SK-N-SH (cell line): ENCODE measurements at regions not wholly inside any gene's neighbourhood (a gene's known extent, or its start where the extent isn't known, plus 50 kb on each side); places are given as distances from the start of the nearest gene placed in this dataset.

ENCODE experiments used
- CTCF ChIA-PET: fragments of 300-600, 350-600 bp; formaldehyde crosslinking; extraction: SDS; loops from one replicate; lab custom pipeline; 2021; lab: Yijun Ruan, JAX
- POLR2A ChIA-PET: fragments of 350-600 bp; sonication (Branson Sonifier 250); formaldehyde crosslinking; extraction: SDS; loops from one replicate; lab custom pipeline; 2020; ENCODE audit warnings: antibody characterized with exemption, inconsistent platforms; lab: Yijun Ruan, JAX
- DNase-seq: peaks from one replicate; pipeline ENCODE4 v3.0.0; 2012
- H2AFZ ChIP-seq: fragments of 200-600 bp; sonication (generic); 2 replicates; pipeline ENCODE4 v1.8.1; 2016; ENCODE audit warnings: antibody characterized with exemption, mild to moderate bottlenecking, low read depth
- H3F3A ChIP-seq: fragments of 200-600 bp; sonication (generic); replicated peaks from 2 replicates; pipeline ENCODE3; 2016; ENCODE audit warnings: antibody characterized with exemption, mild to moderate bottlenecking; ENCODE audit not compliant: insufficient read depth
- H3K27ac ChIP-seq, 2 experiments: fragments of 200-500 bp in 1 of 2; fragments of 200-600 bp in 1 of 2; sonication (Bioruptor generic) in 1 of 2; sonication (generic), shearing (Covaris generic) in 1 of 2; 2 replicates each; pipeline versions ENCODE4 v1.5.1 to v1.6.1; 2014 to 2016; ENCODE audit warnings: low read depth in 2 of 2, inconsistent platforms in 1 of 2, low read length in 1 of 2, mild to moderate bottlenecking in 1 of 2, mixed read lengths in 1 of 2
- H3K27me3 ChIP-seq: fragments of 200-600 bp; sonication (generic), shearing (Covaris generic); 2 replicates; pipeline ENCODE4 v1.6.1; 2016; ENCODE audit warnings: mixed run types; ENCODE audit not compliant: insufficient read depth
- H3K36me3 ChIP-seq, 2 experiments: fragments of 200-500 bp in 1 of 2; fragments of 200-600 bp in 1 of 2; sonication (Bioruptor generic) in 1 of 2; sonication (generic) in 1 of 2; replicated peaks in 1 of 2; 2 replicates each; pipeline versions ENCODE3 to v1.5.1; 2014 to 2016; ENCODE audit warnings: low read length in 1 of 2, mild to moderate bottlenecking in 1 of 2; ENCODE audit not compliant: insufficient read depth in 2 of 2, control insufficient read depth in 1 of 2
- H3K4me1 ChIP-seq, 2 experiments: fragments of 200-500 bp in 1 of 2; fragments of 200-600 bp in 1 of 2; sonication (Bioruptor generic) in 1 of 2; sonication (generic), shearing (Covaris generic) in 1 of 2; 2 replicates each; pipeline versions ENCODE4 v1.5.1 to v1.6.1; 2014 to 2016; ENCODE audit warnings: low read depth in 1 of 2, low read length in 1 of 2, mixed run types in 1 of 2; ENCODE audit not compliant: insufficient read depth in 2 of 2, control insufficient read depth in 1 of 2
- H3K4me2 ChIP-seq: fragments of 200-600 bp; sonication (generic), shearing (Covaris generic); 2 replicates; pipeline ENCODE4 v1.6.1; 2017; ENCODE audit warnings: mixed run types
- H3K4me3 ChIP-seq, 2 experiments: fragments of 200-500 bp in 1 of 2; fragments of 200-600 bp in 1 of 2; sonication (Bioruptor generic) in 1 of 2; sonication (generic), shearing (Covaris generic) in 1 of 2; 2 replicates each; pipeline versions ENCODE4 v1.5.1 to v1.8.1; 2014 to 2016; ENCODE audit warnings: low read depth in 2 of 2, inconsistent platforms in 1 of 2, low read length in 1 of 2, mild to moderate bottlenecking in 1 of 2, mixed read lengths in 1 of 2, moderate library complexity in 1 of 2
- H3K79me2 ChIP-seq: fragments of 200-600 bp; sonication (generic); 2 replicates; pipeline ENCODE4 v1.8.1; 2017; ENCODE audit warnings: mild to moderate bottlenecking; ENCODE audit not compliant: insufficient read depth
- H3K9ac ChIP-seq: fragments of 200-600 bp; sonication (generic); 2 replicates; pipeline ENCODE4 v1.6.1; 2017; ENCODE audit warnings: mixed run types
- H3K9me2 ChIP-seq: fragments of 200-600 bp; sonication (generic); 2 replicates; pipeline ENCODE4 v1.6.1; 2017; ENCODE audit warnings: mixed run types
- H3K9me3 ChIP-seq: fragments of 200-600 bp; sonication (generic); 2 replicates; pipeline ENCODE4 v1.6.1; 2017; ENCODE audit warnings: mixed run types, mild to moderate bottlenecking, moderate library complexity
- H4K20me1 ChIP-seq: fragments of 200-600 bp; sonication (generic); 2 replicates; pipeline ENCODE4 v1.6.1; 2017; ENCODE audit warnings: mild to moderate bottlenecking, mixed run types; ENCODE audit not compliant: insufficient read depth
- GABPA ChIP-seq: IDR thresholded peaks from 2 replicates; pipeline ENCODE4 v1.4.0; 2012; ENCODE audit warnings: low read depth, mild to moderate bottlenecking
- NFIC ChIP-seq: IDR thresholded peaks from 2 replicates; pipeline ENCODE4 v1.4.0; 2012; ENCODE audit warnings: borderline replicate concordance
- RAD21 ChIP-seq: IDR thresholded peaks from 2 replicates; pipeline ENCODE4 v1.6.1; 2012; ENCODE audit warnings: mild to moderate bottlenecking, low read length
- RCOR1 ChIP-seq: fragments of 150-350 bp; IDR thresholded peaks from 2 replicates; pipeline ENCODE4 v1.6.1; 2017; ENCODE audit warnings: antibody characterized with exemption, low read length
- RFX5 ChIP-seq: IDR thresholded peaks from 2 replicates; pipeline ENCODE4 v1.6.1; 2012; ENCODE audit warnings: mild to moderate bottlenecking, improper control_type of control experiment, low read length
- TAF1 ChIP-seq: IDR thresholded peaks from 2 replicates; pipeline ENCODE4 v1.6.1; 2012; ENCODE audit warnings: low read depth, mild to moderate bottlenecking, low read length, moderate library complexity, borderline replicate concordance
- WGBS: methylation state at CpG from one replicate; pipeline ENCODE4 v1.1.6; 2017; ENCODE audit warnings: low lambda C conversion rate; 5-methylcytosine and 5-hydroxymethylcytosine counted together
- TF ChIP-seq, protein P1 (sequence below): fragments of 150-350 bp; IDR thresholded peaks from 2 replicates; pipeline ENCODE4 v1.6.1; 2016; ENCODE audit warnings: mild to moderate bottlenecking, low read depth, low read length
- TF ChIP-seq, protein P2 (sequence below): IDR thresholded peaks from 2 replicates; pipeline ENCODE4 v1.4.0; 2012; ENCODE audit warnings: low read depth
- TF ChIP-seq, protein P3 (sequence below): fragments of 200-600 bp; sonication (generic); IDR thresholded peaks from 2 replicates; pipeline ENCODE4 v1.6.1; 2017; ENCODE audit warnings: antibody characterized with exemption, mild to moderate bottlenecking, moderate library complexity

DNA sequence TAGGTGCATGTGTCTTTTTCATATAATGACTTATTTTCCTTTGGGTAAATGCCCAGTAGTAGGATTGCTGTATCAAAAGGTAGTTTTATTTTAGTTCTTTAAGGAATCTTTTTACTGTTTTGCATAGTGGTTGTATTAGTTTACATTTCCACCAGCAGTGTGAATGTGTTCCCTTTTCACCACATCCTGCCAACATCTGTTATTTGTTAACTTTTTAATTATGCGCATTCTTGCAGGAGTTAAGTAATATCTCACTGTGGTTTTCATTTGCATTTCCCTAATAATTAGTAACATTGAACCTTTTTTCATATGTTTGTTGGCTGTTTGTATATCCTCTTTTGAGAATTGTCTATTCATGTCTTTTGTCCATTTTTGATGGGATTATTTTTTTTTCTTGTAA is 1761.9 kb downstream of the PLA2G4A start (continued):
- TF ChIP-seq, protein P1, sequence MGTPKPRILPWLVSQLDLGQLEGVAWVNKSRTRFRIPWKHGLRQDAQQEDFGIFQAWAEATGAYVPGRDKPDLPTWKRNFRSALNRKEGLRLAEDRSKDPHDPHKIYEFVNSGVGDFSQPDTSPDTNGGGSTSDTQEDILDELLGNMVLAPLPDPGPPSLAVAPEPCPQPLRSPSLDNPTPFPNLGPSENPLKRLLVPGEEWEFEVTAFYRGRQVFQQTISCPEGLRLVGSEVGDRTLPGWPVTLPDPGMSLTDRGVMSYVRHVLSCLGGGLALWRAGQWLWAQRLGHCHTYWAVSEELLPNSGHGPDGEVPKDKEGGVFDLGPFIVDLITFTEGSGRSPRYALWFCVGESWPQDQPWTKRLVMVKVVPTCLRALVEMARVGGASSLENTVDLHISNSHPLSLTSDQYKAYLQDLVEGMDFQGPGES = no peak

DNA sequence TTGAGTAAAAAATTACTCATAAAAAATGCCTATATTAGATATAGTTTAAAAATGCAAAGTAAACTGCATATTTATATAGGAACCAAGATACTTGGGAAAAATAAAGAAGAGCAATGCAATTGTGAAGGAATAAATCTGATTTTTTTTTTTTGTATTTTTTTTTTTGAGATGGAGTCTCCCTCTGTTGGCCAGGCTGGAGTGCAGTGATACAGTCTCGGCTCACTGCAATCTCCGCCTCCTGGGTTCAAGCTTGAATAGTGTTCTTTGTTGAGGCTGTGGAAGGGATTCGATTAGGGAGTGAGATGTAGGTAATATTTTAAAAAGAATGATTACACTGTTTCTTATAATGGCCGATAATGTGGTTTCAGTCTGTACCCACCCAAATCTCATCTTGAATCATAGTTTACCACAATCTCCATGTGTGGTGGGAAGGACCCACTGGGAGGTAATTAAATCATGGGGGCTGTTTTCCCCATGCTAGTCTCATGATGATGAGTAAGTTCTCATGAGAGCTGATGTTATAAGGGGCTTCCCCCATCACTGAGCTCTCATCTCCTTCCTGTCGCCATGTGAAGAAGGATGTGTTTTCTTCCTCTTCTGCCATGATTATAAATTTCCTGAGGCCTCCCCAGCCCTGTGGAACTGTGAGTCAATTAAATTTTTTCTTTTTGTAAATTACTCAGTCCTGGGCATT is 1765.9 kb downstream of the PLA2G4A start:
- Histone ChIP-seq H3K36me3 (no peaks in the 10 kb centered on the region), H3K27ac (no peak overlapping the region), H2AFZ (no peak overlapping the region), H3F3A (no peaks in the 10 kb centered on the region), H3K4me2 (no peak overlapping the region), H3K79me2 (no peaks in the 10 kb centered on the region), H3K27me3 (no peaks in the 10 kb centered on the region), H3K9ac (no peak overlapping the region), H3K9me2 (peaks cover 4% of the 10 kb centered on the region; the same call in 1 of the 2 replicates), H4K20me1 (no peaks in the 10 kb centered on the region), H3K9me3 (no peaks in the 10 kb centered on the region), H3K4me1 (no peaks in the 10 kb centered on the region; a peak in 1 of 4 replicates), H3K4me3 (no peak overlapping the region)
- CTCF ChIA-PET = interaction anchor here (0.6 to 0.9 kb wide), 2 partner anchors 16 to 745 kb away, joined by 3 read pairs; no protein-coding TSS in a partner anchor
- TF ChIP-seq GABPA = no peak
- TF ChIP-seq RFX5 = no peak
- TF ChIP-seq RAD21 = peak; percentile 39; the same call in 1 of the 2 replicates
- TF ChIP-seq, protein P2, sequence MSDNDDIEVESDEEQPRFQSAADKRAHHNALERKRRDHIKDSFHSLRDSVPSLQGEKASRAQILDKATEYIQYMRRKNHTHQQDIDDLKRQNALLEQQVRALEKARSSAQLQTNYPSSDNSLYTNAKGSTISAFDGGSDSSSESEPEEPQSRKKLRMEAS = no peak
- no peak for TF ChIP-seq NFIC
- TF ChIP-seq, protein P3, sequence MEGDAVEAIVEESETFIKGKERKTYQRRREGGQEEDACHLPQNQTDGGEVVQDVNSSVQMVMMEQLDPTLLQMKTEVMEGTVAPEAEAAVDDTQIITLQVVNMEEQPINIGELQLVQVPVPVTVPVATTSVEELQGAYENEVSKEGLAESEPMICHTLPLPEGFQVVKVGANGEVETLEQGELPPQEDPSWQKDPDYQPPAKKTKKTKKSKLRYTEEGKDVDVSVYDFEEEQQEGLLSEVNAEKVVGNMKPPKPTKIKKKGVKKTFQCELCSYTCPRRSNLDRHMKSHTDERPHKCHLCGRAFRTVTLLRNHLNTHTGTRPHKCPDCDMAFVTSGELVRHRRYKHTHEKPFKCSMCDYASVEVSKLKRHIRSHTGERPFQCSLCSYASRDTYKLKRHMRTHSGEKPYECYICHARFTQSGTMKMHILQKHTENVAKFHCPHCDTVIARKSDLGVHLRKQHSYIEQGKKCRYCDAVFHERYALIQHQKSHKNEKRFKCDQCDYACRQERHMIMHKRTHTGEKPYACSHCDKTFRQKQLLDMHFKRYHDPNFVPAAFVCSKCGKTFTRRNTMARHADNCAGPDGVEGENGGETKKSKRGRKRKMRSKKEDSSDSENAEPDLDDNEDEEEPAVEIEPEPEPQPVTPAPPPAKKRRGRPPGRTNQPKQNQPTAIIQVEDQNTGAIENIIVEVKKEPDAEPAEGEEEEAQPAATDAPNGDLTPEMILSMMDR = peak; percentile 38
- no peak for TF ChIP-seq TAF1
- TF ChIP-seq RCOR1 = no peak
- no peak for DNase-seq
- WGBS = 69% methylated on average over 5 of the region's 5 CpGs
- POLR2A ChIA-PET = no interaction called here

DNA sequence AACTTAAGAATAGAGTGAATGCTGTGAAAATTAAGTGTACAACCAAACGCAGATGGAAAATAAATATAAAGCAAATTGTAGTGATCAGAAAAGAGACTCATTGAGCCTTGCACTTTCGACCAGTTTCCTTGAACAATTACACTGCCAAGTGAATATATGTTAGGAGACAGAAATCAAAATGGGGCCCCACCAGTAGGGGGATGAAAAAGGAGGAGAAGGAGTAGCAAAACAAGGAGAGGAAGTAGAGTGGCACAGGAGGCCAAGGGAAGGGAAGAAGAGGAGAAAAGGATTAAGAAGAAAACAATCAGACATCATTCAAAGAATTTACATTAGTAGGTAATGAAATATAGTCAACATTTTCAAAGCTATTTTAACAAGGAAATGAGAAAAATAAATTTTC is 1770.6 kb downstream of the PLA2G4A start:
- CTCF ChIA-PET = no interaction called here
- no peaks in the 10 kb centered on the region for H3K79me2 ChIP-seq

More for the DNA sequence above, 1770.6 kb downstream of the PLA2G4A start:
- no peak for DNase-seq
- H3K9me3 ChIP-seq = no peaks in the 10 kb centered on the region
- H3K9ac ChIP-seq = no peak overlapping the region
- H3K4me1 ChIP-seq = no peaks in the 10 kb centered on the region; a peak in 1 of 4 replicates
- 0 out of 2 replicates have a peak, but pooled peaks cover 4% of the 10 kb centered on the region for H3K9me2 ChIP-seq
- no peaks in the 10 kb centered on the region for H3K27me3 ChIP-seq
- no peaks in the 10 kb centered on the region for H4K20me1 ChIP-seq
- no peak overlapping the region for H3K4me3 ChIP-seq
- no peak for TF ChIP-seq TAF1
- TF ChIP-seq, protein P3 = peak; percentile 14; the same call in 1 of the 2 replicates
- H3K36me3 ChIP-seq = no peaks in the 10 kb centered on the region
- no peak overlapping the region for H3K27ac ChIP-seq
- 68% methylated on average over 2 of the region's 2 CpGs for WGBS
- POLR2A ChIA-PET = no interaction called here
- no peaks in the 10 kb centered on the region for H3F3A ChIP-seq
- no peak overlapping the region for H3K4me2 ChIP-seq
- H2AFZ ChIP-seq = peak overlapping the region; percentile 59; the same call in 1 of the 2 replicates
